Prostate gland (tissue), 1 donor: ENCODE measurements at regions not wholly inside any gene's neighbourhood (a gene's known extent, or its start where the extent isn't known, plus 50 kb on each side); places are given as distances from the start of the nearest gene placed in this dataset.

Source experiments
- POLR2A ChIP-seq: fragments of 450-650 bp; IDR thresholded peaks from one replicate; pipeline ENCODE4 v1.6.1; 2016; ENCODE audit warnings: antibody characterized with exemption, mild to moderate bottlenecking
- POLR2AphosphoS5 ChIP-seq: sonication (generic); formaldehyde crosslinking; IDR thresholded peaks from one replicate; pipeline ENCODE4 v1.6.1; 2017; ENCODE audit warnings: antibody characterized with exemption

- TF ChIP-seq POLR2A (no peak), POLR2AphosphoS5 (no peak)
These were observed 138.4 kb upstream of the STX18 start for GRCh38 chr4:4680243-4680642.
